ENCODE measurements at regions not wholly inside any gene's neighbourhood (a gene's known extent, or its start where the extent isn't known, plus 50 kb on each side); places are given as distances from the start of the nearest gene placed in this dataset.

DNA sequence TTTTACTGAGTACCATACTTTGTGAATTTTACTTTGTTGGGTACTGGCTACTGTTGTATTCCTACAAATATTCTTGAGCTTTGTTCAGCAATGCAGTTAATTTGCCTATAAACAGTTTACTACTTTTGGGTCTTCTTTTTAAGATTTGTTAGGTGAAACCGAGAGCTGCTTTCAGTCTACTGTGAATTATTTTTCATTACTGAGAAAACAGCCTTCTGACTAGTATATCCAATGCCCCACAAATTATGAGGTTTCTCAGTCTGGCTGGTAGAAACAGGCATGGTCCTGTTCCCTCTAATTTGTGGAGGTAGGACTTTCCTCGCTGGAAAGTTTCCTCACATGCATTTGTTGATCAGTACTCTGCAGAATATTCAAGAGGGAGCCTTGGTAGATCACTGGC is 392.0 kb downstream of the ZSWIM6 start (continued):
- TF ChIP-seq, protein P1, sequence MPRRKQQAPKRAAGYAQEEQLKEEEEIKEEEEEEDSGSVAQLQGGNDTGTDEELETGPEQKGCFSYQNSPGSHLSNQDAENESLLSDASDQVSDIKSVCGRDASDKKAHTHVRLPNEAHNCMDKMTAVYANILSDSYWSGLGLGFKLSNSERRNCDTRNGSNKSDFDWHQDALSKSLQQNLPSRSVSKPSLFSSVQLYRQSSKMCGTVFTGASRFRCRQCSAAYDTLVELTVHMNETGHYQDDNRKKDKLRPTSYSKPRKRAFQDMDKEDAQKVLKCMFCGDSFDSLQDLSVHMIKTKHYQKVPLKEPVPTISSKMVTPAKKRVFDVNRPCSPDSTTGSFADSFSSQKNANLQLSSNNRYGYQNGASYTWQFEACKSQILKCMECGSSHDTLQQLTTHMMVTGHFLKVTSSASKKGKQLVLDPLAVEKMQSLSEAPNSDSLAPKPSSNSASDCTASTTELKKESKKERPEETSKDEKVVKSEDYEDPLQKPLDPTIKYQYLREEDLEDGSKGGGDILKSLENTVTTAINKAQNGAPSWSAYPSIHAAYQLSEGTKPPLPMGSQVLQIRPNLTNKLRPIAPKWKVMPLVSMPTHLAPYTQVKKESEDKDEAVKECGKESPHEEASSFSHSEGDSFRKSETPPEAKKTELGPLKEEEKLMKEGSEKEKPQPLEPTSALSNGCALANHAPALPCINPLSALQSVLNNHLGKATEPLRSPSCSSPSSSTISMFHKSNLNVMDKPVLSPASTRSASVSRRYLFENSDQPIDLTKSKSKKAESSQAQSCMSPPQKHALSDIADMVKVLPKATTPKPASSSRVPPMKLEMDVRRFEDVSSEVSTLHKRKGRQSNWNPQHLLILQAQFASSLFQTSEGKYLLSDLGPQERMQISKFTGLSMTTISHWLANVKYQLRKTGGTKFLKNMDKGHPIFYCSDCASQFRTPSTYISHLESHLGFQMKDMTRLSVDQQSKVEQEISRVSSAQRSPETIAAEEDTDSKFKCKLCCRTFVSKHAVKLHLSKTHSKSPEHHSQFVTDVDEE (CRISPR knock-in tag; IDR thresholded peaks at IDR 0.05) = no peak
- TF ChIP-seq PPARA (CRISPR knock-in tag; IDR thresholded peaks at IDR 0.05; ENCODE audit: borderline replicate concordance) (no peak), ARNTL (CRISPR knock-in tag; IDR thresholded peaks at IDR 0.05; ENCODE audit: borderline replicate concordance, low read depth) (no peak), RARB (CRISPR knock-in tag; IDR thresholded peaks at IDR 0.05) (no peak), ZNF8 (CRISPR knock-in tag; IDR thresholded peaks at IDR 0.05) (no peak), TCF4 (CRISPR knock-in tag; IDR thresholded peaks at IDR 0.05; ENCODE audit: borderline replicate concordance) (no peak)
- TF ChIP-seq, protein P2, sequence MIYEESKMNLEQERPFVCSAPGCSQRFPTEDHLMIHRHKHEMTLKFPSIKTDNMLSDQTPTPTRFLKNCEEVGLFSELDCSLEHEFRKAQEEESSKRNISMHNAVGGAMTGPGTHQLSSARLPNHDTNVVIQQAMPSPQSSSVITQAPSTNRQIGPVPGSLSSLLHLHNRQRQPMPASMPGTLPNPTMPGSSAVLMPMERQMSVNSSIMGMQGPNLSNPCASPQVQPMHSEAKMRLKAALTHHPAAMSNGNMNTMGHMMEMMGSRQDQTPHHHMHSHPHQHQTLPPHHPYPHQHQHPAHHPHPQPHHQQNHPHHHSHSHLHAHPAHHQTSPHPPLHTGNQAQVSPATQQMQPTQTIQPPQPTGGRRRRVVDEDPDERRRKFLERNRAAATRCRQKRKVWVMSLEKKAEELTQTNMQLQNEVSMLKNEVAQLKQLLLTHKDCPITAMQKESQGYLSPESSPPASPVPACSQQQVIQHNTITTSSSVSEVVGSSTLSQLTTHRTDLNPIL (CRISPR knock-in tag; IDR thresholded peaks at IDR 0.05; ENCODE audit: low read depth) = no peak

DNA sequence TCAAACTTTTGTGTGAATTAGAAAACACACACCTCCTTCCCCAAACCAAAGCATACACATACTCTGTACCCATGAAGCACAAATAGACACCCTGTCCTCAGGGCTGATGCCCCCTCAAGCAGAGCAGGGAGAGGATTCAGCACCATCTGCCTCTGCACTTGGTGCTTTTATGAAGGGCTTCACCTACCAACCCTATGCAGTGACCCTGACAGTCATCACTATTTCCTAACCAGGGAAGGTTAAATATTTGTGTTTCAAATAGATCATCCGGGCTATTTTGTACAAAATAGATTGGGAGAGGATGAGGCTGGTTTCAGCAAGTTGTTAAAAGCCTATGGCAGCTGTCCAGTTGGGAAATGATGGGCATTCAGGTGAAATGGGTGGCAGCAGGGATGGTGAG is 396.2 kb downstream of the ZSWIM6 start:
- no peak for ATAC-seq
- TF ChIP-seq BACH2 (CRISPR knock-in tag; IDR thresholded peaks at IDR 0.05; ENCODE audit: borderline replicate concordance) = no peak
- no peak for TF ChIP-seq ESRRG (CRISPR knock-in tag; IDR thresholded peaks at IDR 0.05)
- TF ChIP-seq OSR1 (CRISPR knock-in tag; IDR thresholded peaks at IDR 0.05) = no peak

DNA sequence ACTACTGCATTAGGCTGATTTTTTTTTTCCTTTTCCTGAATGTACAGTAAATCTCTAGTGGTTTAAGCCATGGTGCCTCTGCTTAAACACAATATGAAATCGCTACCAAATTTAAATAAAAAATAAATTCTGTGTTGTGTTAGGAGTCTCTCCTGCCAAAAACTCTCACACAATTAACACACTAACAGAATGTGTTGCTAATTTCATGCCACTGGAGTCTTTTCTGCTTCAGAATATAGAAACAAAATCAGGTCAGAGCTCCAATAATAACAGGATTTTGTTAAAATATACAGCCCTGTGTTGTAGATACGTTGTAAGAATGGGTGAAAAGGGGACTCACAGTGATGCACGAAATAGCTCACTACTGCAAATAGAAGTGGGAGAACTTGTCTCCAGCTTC is 398.8 kb downstream of the ZSWIM6 start:
- TF ChIP-seq ZFP3 (CRISPR knock-in tag; IDR thresholded peaks at IDR 0.05) = no peak
- no peak for TF ChIP-seq CSDC2 (CRISPR knock-in tag; IDR thresholded peaks at IDR 0.05)
- TF ChIP-seq PPARA (CRISPR knock-in tag; IDR thresholded peaks at IDR 0.05; ENCODE audit: borderline replicate concordance) = no peak
- TF ChIP-seq, protein P3, sequence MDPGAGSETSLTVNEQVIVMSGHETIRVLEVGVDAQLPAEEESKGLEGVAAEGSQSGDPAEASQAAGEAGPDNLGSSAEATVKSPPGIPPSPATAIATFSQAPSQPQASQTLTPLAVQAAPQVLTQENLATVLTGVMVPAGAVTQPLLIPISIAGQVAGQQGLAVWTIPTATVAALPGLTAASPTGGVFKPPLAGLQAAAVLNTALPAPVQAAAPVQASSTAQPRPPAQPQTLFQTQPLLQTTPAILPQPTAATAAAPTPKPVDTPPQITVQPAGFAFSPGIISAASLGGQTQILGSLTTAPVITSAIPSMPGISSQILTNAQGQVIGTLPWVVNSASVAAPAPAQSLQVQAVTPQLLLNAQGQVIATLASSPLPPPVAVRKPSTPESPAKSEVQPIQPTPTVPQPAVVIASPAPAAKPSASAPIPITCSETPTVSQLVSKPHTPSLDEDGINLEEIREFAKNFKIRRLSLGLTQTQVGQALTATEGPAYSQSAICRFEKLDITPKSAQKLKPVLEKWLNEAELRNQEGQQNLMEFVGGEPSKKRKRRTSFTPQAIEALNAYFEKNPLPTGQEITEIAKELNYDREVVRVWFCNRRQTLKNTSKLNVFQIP (CRISPR knock-in tag; IDR thresholded peaks at IDR 0.05; ENCODE audit: borderline replicate concordance, low read depth) = no peak
- no peak for TF ChIP-seq BACH2 (CRISPR knock-in tag; IDR thresholded peaks at IDR 0.05; ENCODE audit: borderline replicate concordance)
- TF ChIP-seq ZFP30 (CRISPR knock-in tag; IDR thresholded peaks at IDR 0.05) = no peak
- no peak for TF ChIP-seq OSR1 (CRISPR knock-in tag; IDR thresholded peaks at IDR 0.05)
- TF ChIP-seq ISL1 (CRISPR knock-in tag; IDR thresholded peaks at IDR 0.05) = no peak
- no peak for TF ChIP-seq SNAI2 (CRISPR knock-in tag; IDR thresholded peaks at IDR 0.05)
- no peak for TF ChIP-seq ZNF8 (CRISPR knock-in tag; IDR thresholded peaks at IDR 0.05)
- no peak for ATAC-seq

DNA sequence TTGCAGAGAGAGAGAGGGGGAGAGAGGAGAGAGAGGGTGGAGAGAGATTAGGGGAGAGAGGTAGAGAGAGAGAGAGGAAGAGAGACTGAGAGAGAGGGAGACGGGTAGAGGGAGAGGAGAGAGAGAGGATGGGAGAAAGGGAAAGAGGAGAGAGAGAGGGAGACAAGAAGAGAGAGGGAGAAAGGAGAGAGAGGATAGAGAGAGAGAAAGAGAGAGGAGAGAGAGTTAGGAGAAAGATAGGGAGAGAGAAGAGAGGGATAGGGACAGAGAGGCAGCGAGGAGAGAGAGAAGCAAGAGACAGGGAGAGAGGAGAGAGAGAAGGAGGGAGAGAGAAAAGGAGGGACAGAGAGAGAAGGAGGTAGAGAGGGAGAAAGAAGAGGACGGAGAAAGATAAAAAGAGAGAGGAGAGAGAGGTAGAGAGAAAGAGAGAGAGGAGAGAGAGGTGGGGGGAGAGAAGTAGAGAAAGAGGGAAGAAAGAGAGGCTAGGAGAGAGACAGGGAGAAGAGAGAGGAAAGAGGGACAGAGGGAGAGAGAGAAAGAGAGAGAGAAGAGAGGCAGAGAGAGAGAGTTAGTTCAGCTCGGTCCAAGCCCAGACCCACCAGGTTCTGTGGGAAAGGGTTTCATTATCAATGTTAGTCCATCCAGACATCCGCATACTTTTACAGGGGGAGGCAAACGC is 399.3 kb downstream of the ZSWIM6 start:
- no peak for ATAC-seq
- TF ChIP-seq, protein P4, sequence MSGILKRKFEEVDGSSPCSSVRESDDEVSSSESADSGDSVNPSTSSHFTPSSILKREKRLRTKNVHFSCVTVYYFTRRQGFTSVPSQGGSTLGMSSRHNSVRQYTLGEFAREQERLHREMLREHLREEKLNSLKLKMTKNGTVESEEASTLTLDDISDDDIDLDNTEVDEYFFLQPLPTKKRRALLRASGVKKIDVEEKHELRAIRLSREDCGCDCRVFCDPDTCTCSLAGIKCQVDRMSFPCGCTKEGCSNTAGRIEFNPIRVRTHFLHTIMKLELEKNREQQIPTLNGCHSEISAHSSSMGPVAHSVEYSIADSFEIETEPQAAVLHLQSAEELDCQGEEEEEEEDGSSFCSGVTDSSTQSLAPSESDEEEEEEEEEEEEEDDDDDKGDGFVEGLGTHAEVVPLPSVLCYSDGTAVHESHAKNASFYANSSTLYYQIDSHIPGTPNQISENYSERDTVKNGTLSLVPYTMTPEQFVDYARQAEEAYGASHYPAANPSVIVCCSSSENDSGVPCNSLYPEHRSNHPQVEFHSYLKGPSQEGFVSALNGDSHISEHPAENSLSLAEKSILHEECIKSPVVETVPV (CRISPR knock-in tag; IDR thresholded peaks at IDR 0.05) = no peak
- no peak for TF ChIP-seq CSDC2 (CRISPR knock-in tag; IDR thresholded peaks at IDR 0.05)
- TF ChIP-seq, protein P2 (CRISPR knock-in tag; IDR thresholded peaks at IDR 0.05; ENCODE audit: low read depth) = no peak
- no peak for TF ChIP-seq ARNTL (CRISPR knock-in tag; IDR thresholded peaks at IDR 0.05; ENCODE audit: borderline replicate concordance, low read depth)
- no peak for TF ChIP-seq ISL1 (CRISPR knock-in tag; IDR thresholded peaks at IDR 0.05)
- no peak for TF ChIP-seq OSR1 (CRISPR knock-in tag; IDR thresholded peaks at IDR 0.05)
- no peak for TF ChIP-seq RARB (CRISPR knock-in tag; IDR thresholded peaks at IDR 0.05)
- no peak for TF ChIP-seq GLIS3 (CRISPR knock-in tag; IDR thresholded peaks at IDR 0.05)
- no peak for TF ChIP-seq PPARA (CRISPR knock-in tag; IDR thresholded peaks at IDR 0.05; ENCODE audit: borderline replicate concordance)
- TF ChIP-seq ZNF8 (CRISPR knock-in tag; IDR thresholded peaks at IDR 0.05) = no peak
- no peak for TF ChIP-seq ZFP30 (CRISPR knock-in tag; IDR thresholded peaks at IDR 0.05)
- TF ChIP-seq ZFP3 (CRISPR knock-in tag; IDR thresholded peaks at IDR 0.05) = no peak
- no peak for TF ChIP-seq SNAI2 (CRISPR knock-in tag; IDR thresholded peaks at IDR 0.05)
- no peak for TF ChIP-seq TOX (CRISPR knock-in tag; IDR thresholded peaks at IDR 0.05; ENCODE audit: borderline replicate concordance)
- TF ChIP-seq, protein P3 (CRISPR knock-in tag; IDR thresholded peaks at IDR 0.05; ENCODE audit: borderline replicate concordance, low read depth) = no peak
- no peak for TF ChIP-seq ESRRG (CRISPR knock-in tag; IDR thresholded peaks at IDR 0.05)
- TF ChIP-seq, protein P5, sequence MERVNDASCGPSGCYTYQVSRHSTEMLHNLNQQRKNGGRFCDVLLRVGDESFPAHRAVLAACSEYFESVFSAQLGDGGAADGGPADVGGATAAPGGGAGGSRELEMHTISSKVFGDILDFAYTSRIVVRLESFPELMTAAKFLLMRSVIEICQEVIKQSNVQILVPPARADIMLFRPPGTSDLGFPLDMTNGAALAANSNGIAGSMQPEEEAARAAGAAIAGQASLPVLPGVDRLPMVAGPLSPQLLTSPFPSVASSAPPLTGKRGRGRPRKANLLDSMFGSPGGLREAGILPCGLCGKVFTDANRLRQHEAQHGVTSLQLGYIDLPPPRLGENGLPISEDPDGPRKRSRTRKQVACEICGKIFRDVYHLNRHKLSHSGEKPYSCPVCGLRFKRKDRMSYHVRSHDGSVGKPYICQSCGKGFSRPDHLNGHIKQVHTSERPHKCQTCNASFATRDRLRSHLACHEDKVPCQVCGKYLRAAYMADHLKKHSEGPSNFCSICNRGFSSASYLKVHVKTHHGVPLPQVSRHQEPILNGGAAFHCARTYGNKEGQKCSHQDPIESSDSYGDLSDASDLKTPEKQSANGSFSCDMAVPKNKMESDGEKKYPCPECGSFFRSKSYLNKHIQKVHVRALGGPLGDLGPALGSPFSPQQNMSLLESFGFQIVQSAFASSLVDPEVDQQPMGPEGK (CRISPR knock-in tag; IDR thresholded peaks at IDR 0.05; ENCODE audit: borderline replicate concordance) = no peak
- TF ChIP-seq ZNF70 (CRISPR knock-in tag; IDR thresholded peaks at IDR 0.05) = no peak
- TF ChIP-seq ZNF565 (CRISPR knock-in tag; conservative IDR thresholded peaks at IDR 0.05; ENCODE audit: low read depth) = no peak
- TF ChIP-seq TCF4 (CRISPR knock-in tag; IDR thresholded peaks at IDR 0.05; ENCODE audit: borderline replicate concordance) = no peak
